Mesendoderm (in vitro differentiated cells): ENCODE measurements at regions not wholly inside any gene's neighbourhood (a gene's known extent, or its start where the extent isn't known, plus 50 kb on each side); places are given as distances from the start of the nearest gene placed in this dataset.
A peak's percentile ranks its signal among the peaks of the same experiment; 100 is the strongest.

Experiments
- DNase-seq: peaks from one replicate; pipeline ENCODE4 v3.0.0; 2013
- H2AK5ac ChIP-seq: 2 replicates; pipeline ENCODE4 v1.6.1; 2013; ENCODE audit warnings: low read length, inconsistent platforms
- H2BK120ac ChIP-seq: 2 replicates; pipeline ENCODE4 v1.6.1; 2013; ENCODE audit warnings: low read depth, mild to moderate bottlenecking, low read length, moderate library complexity, mixed read lengths
- H2BK15ac ChIP-seq: replicated peaks from 2 replicates; pipeline ENCODE4 v1.6.1; 2013; ENCODE audit warnings: low read depth, mild to moderate bottlenecking, moderate library complexity
- H2BK5ac ChIP-seq: 2 replicates; pipeline ENCODE4 v1.6.1; 2013; ENCODE audit warnings: low read length, inconsistent platforms
- H3K18ac ChIP-seq: 2 replicates; pipeline ENCODE4 v1.6.1; 2013; ENCODE audit warnings: mild to moderate bottlenecking, low read length, mixed read lengths
- H3K23ac ChIP-seq: one replicate; pipeline ENCODE4 v1.6.1; 2013; ENCODE audit warnings: low read length
- H3K27ac ChIP-seq: 2 replicates; pipeline ENCODE4 v1.5.1; 2013; ENCODE audit warnings: low read depth, mild to moderate bottlenecking, inconsistent platforms, low read length, moderate library complexity
- H3K27me3 ChIP-seq: 2 replicates; pipeline ENCODE4 v1.6.1; 2013; ENCODE audit warnings: low read length, control low read depth, mild to moderate bottlenecking, inconsistent platforms; ENCODE audit not compliant: insufficient read depth, poor library complexity
- H3K36me3 ChIP-seq: 2 replicates; pipeline ENCODE4 v1.6.1; 2013; ENCODE audit warnings: low read length, inconsistent platforms; ENCODE audit not compliant: control insufficient read depth, insufficient read depth
- H3K4ac ChIP-seq: one replicate; pipeline ENCODE4 v1.6.1; 2013; ENCODE audit warnings: low read depth, mild to moderate bottlenecking, low read length, moderate library complexity
- H3K4me1 ChIP-seq: 2 replicates; pipeline ENCODE4 v1.6.1; 2013; ENCODE audit warnings: low read depth, low read length, inconsistent platforms; ENCODE audit not compliant: control insufficient read depth
- H3K4me2 ChIP-seq: 2 replicates; pipeline ENCODE4 v1.6.1; 2013; ENCODE audit warnings: low read length
- H3K4me3 ChIP-seq: 2 replicates; pipeline ENCODE4 v1.5.1; 2013; ENCODE audit warnings: mild to moderate bottlenecking, low read length
- H3K56ac ChIP-seq: one replicate; pipeline ENCODE4 v1.6.1; 2013; ENCODE audit warnings: low read length
- H3K79me1 ChIP-seq: 2 replicates; pipeline ENCODE4 v1.6.1; 2013; ENCODE audit warnings: low read length, inconsistent platforms
- H3K79me2 ChIP-seq: 2 replicates; pipeline ENCODE4 v1.6.1; 2013; ENCODE audit warnings: mild to moderate bottlenecking, low read length; ENCODE audit not compliant: control insufficient read depth, insufficient read depth
- H3K9ac ChIP-seq: 2 replicates; pipeline ENCODE4 v1.6.1; 2013; ENCODE audit warnings: low read length, inconsistent platforms
- H4K5ac ChIP-seq: one replicate; pipeline ENCODE4 v1.6.1; 2013; ENCODE audit warnings: low read length
- H4K8ac ChIP-seq: one replicate; pipeline ENCODE4 v1.6.1; 2013; ENCODE audit warnings: low read depth, mild to moderate bottlenecking, control low read depth, low read length, moderate library complexity
- WGBS: extraction: QIAGEN DNeasy Blood & Tissue Kit; methylation state at CpG from one replicate; pipeline ENCODE4 v1.1.7; 2013; ENCODE audit warnings: low lambda C conversion rate, missing lambda C conversion rate; ENCODE audit not compliant: insufficient coverage; ENCODE audit errors: extremely low coverage; 5-methylcytosine and 5-hydroxymethylcytosine counted together

GRCh38 chr13:59358014-59358413 is 805.7 kb downstream of the DIAPH3 start:
- H2BK5ac ChIP-seq = peak overlapping the region; percentile 42
- peak overlapping the region; percentile 37 for H3K4ac ChIP-seq
- H2BK120ac ChIP-seq = no peak overlapping the region
- H3K4me1 ChIP-seq = peaks cover 6% of the 10 kb centered on the region
- peak; percentile 89 for DNase-seq
- no peak overlapping the region for H3K4me3 ChIP-seq
- WGBS = no CpG with 5 or more reads among the region's 6 CpGs
- H3K36me3 ChIP-seq = no peaks in the 10 kb centered on the region
- no peaks in the 10 kb centered on the region for H3K79me1 ChIP-seq
- H3K27ac ChIP-seq = peak overlapping the region; percentile 63
- H2AK5ac ChIP-seq = no peak overlapping the region
- no peak overlapping the region for H3K23ac ChIP-seq
- no peak overlapping the region for H4K5ac ChIP-seq
- peak overlapping the region; percentile 11 for H3K56ac ChIP-seq
- no peak overlapping the region for H2BK15ac ChIP-seq
- H3K4me2 ChIP-seq = no peak overlapping the region
- no peaks in the 10 kb centered on the region for H3K27me3 ChIP-seq
- no peak overlapping the region for H3K18ac ChIP-seq
- H3K79me2 ChIP-seq = no peaks in the 10 kb centered on the region
- H3K9ac ChIP-seq = no peak overlapping the region
- no peak overlapping the region for H4K8ac ChIP-seq

GRCh38 chr13:59360108-59360507 is 803.6 kb downstream of the DIAPH3 start:
- no peaks in the 10 kb centered on the region for H3K79me2 ChIP-seq
- no peaks in the 10 kb centered on the region for H3K36me3 ChIP-seq
- peaks cover 12% of the 10 kb centered on the region for H3K4me1 ChIP-seq
- no peak overlapping the region for H3K23ac ChIP-seq
- no peak overlapping the region for H3K18ac ChIP-seq
- H2BK5ac ChIP-seq = no peak overlapping the region
- no peak overlapping the region for H3K4me3 ChIP-seq
- no peaks in the 10 kb centered on the region for H3K79me1 ChIP-seq
- H3K27me3 ChIP-seq = no peaks in the 10 kb centered on the region
- H4K5ac ChIP-seq = no peak overlapping the region
- H3K4me2 ChIP-seq = no peak overlapping the region
- H3K4ac ChIP-seq = no peak overlapping the region
- peak; percentile 42 for DNase-seq
- no peak overlapping the region for H4K8ac ChIP-seq
- H2AK5ac ChIP-seq = no peak overlapping the region
- no peak overlapping the region for H2BK15ac ChIP-seq
- no peak overlapping the region for H3K56ac ChIP-seq
- no peak overlapping the region for H3K27ac ChIP-seq
- no peak overlapping the region for H3K9ac ChIP-seq
- no peak overlapping the region for H2BK120ac ChIP-seq

GRCh38 chr13:59360916-59361315 is 802.8 kb downstream of the DIAPH3 start:
- Histone ChIP-seq H3K4me1 (peaks cover 12% of the 10 kb centered on the region), H3K27ac (no peak overlapping the region), H3K4ac (no peak overlapping the region), H2AK5ac (no peak overlapping the region), H3K23ac (no peak overlapping the region), H3K4me2 (no peak overlapping the region), H3K56ac (no peak overlapping the region), H3K79me1 (no peaks in the 10 kb centered on the region), H3K18ac (no peak overlapping the region), H3K27me3 (no peaks in the 10 kb centered on the region), H3K4me3 (no peak overlapping the region), H3K79me2 (no peaks in the 10 kb centered on the region), H3K36me3 (no peaks in the 10 kb centered on the region), H2BK15ac (no peak overlapping the region), H3K9ac (no peak overlapping the region), H2BK120ac (no peak overlapping the region), H4K5ac (no peak overlapping the region), H4K8ac (no peak overlapping the region), H2BK5ac (no peak overlapping the region)
- no peak for DNase-seq

- H2BK120ac ChIP-seq = no peak overlapping the region
- H3K18ac ChIP-seq = peak overlapping the region; percentile 5
- H3K79me2 ChIP-seq = no peaks in the 10 kb centered on the region
- no peak overlapping the region for H2BK5ac ChIP-seq
- H4K8ac ChIP-seq = no peak overlapping the region
- no peak for DNase-seq
- no peak overlapping the region for H2BK15ac ChIP-seq
- H3K27ac ChIP-seq = no peak overlapping the region
- H3K9ac ChIP-seq = no peak overlapping the region
- no peak overlapping the region for H3K23ac ChIP-seq
- no peaks in the 10 kb centered on the region for H3K79me1 ChIP-seq
- no peaks in the 10 kb centered on the region for H3K27me3 ChIP-seq
- no peak overlapping the region for H3K4me3 ChIP-seq
- H2AK5ac ChIP-seq = peak overlapping the region; percentile 4
- H3K4me1 ChIP-seq = peaks cover 10% of the 10 kb centered on the region
- H4K5ac ChIP-seq = no peak overlapping the region
- WGBS = no CpG with 5 or more reads among the region's 3 CpGs
- peak overlapping the region; percentile 2 for H3K56ac ChIP-seq
- H3K36me3 ChIP-seq = no peaks in the 10 kb centered on the region
- no peak overlapping the region for H3K4me2 ChIP-seq
- H3K4ac ChIP-seq = peak overlapping the region; percentile 68
Measured at GRCh38 chr13:59363313-59363712, 800.4 kb downstream of the DIAPH3 start.

- no peaks in the 10 kb centered on the region for H3K79me2 ChIP-seq
- no peak overlapping the region for H3K27ac ChIP-seq
- H2BK5ac ChIP-seq = no peak overlapping the region
- H3K4ac ChIP-seq = no peak overlapping the region
- no peak overlapping the region for H2BK120ac ChIP-seq
- no peak overlapping the region for H3K4me3 ChIP-seq
- no peak overlapping the region for H2AK5ac ChIP-seq
- H3K36me3 ChIP-seq = no peaks in the 10 kb centered on the region
- no CpG with 5 or more reads among the region's 4 CpGs for WGBS
- H3K4me2 ChIP-seq = no peak overlapping the region
- no peaks in the 10 kb centered on the region for H3K27me3 ChIP-seq
- H3K23ac ChIP-seq = peak overlapping the region; percentile 4
- DNase-seq = no peak
- H2BK15ac ChIP-seq = no peak overlapping the region
- H3K9ac ChIP-seq = no peak overlapping the region
- H3K56ac ChIP-seq = no peak overlapping the region
- no peak overlapping the region for H4K8ac ChIP-seq
- no peak overlapping the region for H4K5ac ChIP-seq
- no peak overlapping the region for H3K18ac ChIP-seq
- H3K4me1 ChIP-seq = peaks cover 10% of the 10 kb centered on the region
- H3K79me1 ChIP-seq = no peaks in the 10 kb centered on the region
Measured at GRCh38 chr13:59363947-59364346, 799.8 kb downstream of the DIAPH3 start.

- H3K4ac ChIP-seq = no peak overlapping the region
- DNase-seq = peak; percentile 55
- H3K4me2 ChIP-seq = no peak overlapping the region
- peak overlapping the region; percentile 11 for H3K23ac ChIP-seq
- no peak overlapping the region for H3K4me3 ChIP-seq
- peaks cover 10% of the 10 kb centered on the region for H3K4me1 ChIP-seq
- no peak overlapping the region for H3K56ac ChIP-seq
- H2BK120ac ChIP-seq = no peak overlapping the region
- H3K79me1 ChIP-seq = no peaks in the 10 kb centered on the region
- no CpG with 5 or more reads among the region's 7 CpGs for WGBS
- H3K9ac ChIP-seq = no peak overlapping the region
- no peak overlapping the region for H2AK5ac ChIP-seq
- no peak overlapping the region for H4K8ac ChIP-seq
- no peaks in the 10 kb centered on the region for H3K27me3 ChIP-seq
- no peak overlapping the region for H2BK15ac ChIP-seq
- H3K27ac ChIP-seq = no peak overlapping the region
- H3K36me3 ChIP-seq = no peaks in the 10 kb centered on the region
- H3K18ac ChIP-seq = no peak overlapping the region
- no peak overlapping the region for H4K5ac ChIP-seq
- H3K79me2 ChIP-seq = no peaks in the 10 kb centered on the region
- H2BK5ac ChIP-seq = no peak overlapping the region
Measured at GRCh38 chr13:59364641-59365085, 799.1 kb downstream of the DIAPH3 start.
